ENCODE measurements at regions not wholly inside any gene's neighbourhood (a gene's known extent, or its start where the extent isn't known, plus 50 kb on each side); places are given as distances from the start of the nearest gene placed in this dataset.
A peak's percentile ranks its signal among the peaks of the same experiment; 100 is the strongest.

GRCh38 chr7:98464558-98464940 lies 63.7 kb upstream of the BAIAP2L1 start:
- no peak for DNase-seq (ENCODE audit: low spot score)

- no peak for DNase-seq (ENCODE audit: low spot score)
Measured at GRCh38 chr7:98463837-98464557, 63.1 kb upstream of the BAIAP2L1 start.

GRCh38 chr7:98462911-98463633 lies 62.2 kb upstream of the BAIAP2L1 start:
- DNase-seq (ENCODE audit: low spot score): no peak

- DNase-seq (ENCODE audit: low spot score): no peak
Measured at GRCh38 chr7:98460902-98461301, 60.0 kb upstream of the BAIAP2L1 start.

GRCh38 chr7:98459529-98459928 lies 58.6 kb upstream of the BAIAP2L1 start:
- peak; percentile 68 for DNase-seq (ENCODE audit: low spot score)

- DNase-seq (ENCODE audit: low spot score): no peak
Measured at GRCh38 chr7:98458090-98458875, 57.4 kb upstream of the BAIAP2L1 start.

GRCh38 chr7:98456866-98457265 lies 56.0 kb upstream of the BAIAP2L1 start:
- DNase-seq (ENCODE audit: low spot score): no peak

GRCh38 chr7:98452791-98453190 lies 51.9 kb upstream of the BAIAP2L1 start:
- DNase-seq (ENCODE audit: low spot score): no peak
